ENCODE measurements at regions not wholly inside any gene's neighbourhood (a gene's known extent, or its start where the extent isn't known, plus 50 kb on each side); places are given as distances from the start of the nearest gene placed in this dataset.

GRCh38 chr15:101550124-101550523 lies 60.6 kb upstream of the PCSK6 start:
- DNase-seq = no peak

GRCh38 chr15:101549647-101550046 lies 60.1 kb upstream of the PCSK6 start:
- DNase-seq = no peak

- no peak for DNase-seq
These were observed 58.2 kb upstream of the PCSK6 start for GRCh38 chr15:101547737-101548136.

- no peak for DNase-seq
These were observed 56.3 kb upstream of the PCSK6 start for GRCh38 chr15:101545548-101546505.

- no peak for DNase-seq
These were observed 55.1 kb upstream of the PCSK6 start for GRCh38 chr15:101544613-101544945.

- DNase-seq = no peak
These were observed 54.6 kb upstream of the PCSK6 start for GRCh38 chr15:101543926-101544612.

GRCh38 chr15:101543431-101543830 lies 53.9 kb upstream of the PCSK6 start:
- no peak for DNase-seq

GRCh38 chr15:101543026-101543390 lies 53.5 kb upstream of the PCSK6 start:
- no peak for DNase-seq

- no peak for DNase-seq
These were observed 53.0 kb upstream of the PCSK6 start for GRCh38 chr15:101542306-101543025.

GRCh38 chr15:101541501-101542292 lies 52.2 kb upstream of the PCSK6 start:
- no peak for DNase-seq

- no peak for DNase-seq
These were observed 51.2 kb upstream of the PCSK6 start for GRCh38 chr15:101540480-101541239.

GRCh38 chr15:101539930-101540329 lies 50.4 kb upstream of the PCSK6 start:
- DNase-seq = no peak

GRCh38 chr15:101539492-101539891 lies 50.0 kb upstream of the PCSK6 start:
- DNase-seq = no peak
